Natural killer cell (primary cell): ENCODE measurements at regions not wholly inside any gene's neighbourhood (a gene's known extent, or its start where the extent isn't known, plus 50 kb on each side); places are given as distances from the start of the nearest gene placed in this dataset.

Experiments used
- ATAC-seq, 3 donors: fragments of 150-1000 bp in 2 of 3; fragments of 200-7000 bp in 1 of 3; cut with Tn5 transposase; 1 replicate in 1 of 3; 2 replicates in 2 of 3; pipeline ENCODE4 v1.10.0; 2021; ENCODE audit warnings: mild to moderate bottlenecking in 2 of 3, moderate library complexity in 2 of 3
- DNase-seq, 2 donors: peaks; one replicate each; pipeline versions ENCODE4 v3.0.0 to v3.0.0-alpha.2; 2013 to 2021; ENCODE audit warnings: mixed read lengths in 1 of 2
- H3K27ac ChIP-seq: one replicate; pipeline ENCODE4 v1.5.1; 2013; ENCODE audit warnings: mild to moderate bottlenecking, low read length
- H3K27me3 ChIP-seq: one replicate; pipeline ENCODE4 v1.6.1; 2013; ENCODE audit warnings: low read length; ENCODE audit not compliant: control insufficient read depth, insufficient read depth
- H3K36me3 ChIP-seq: one replicate; pipeline ENCODE4 v1.6.1; 2013; ENCODE audit warnings: low read length; ENCODE audit not compliant: control insufficient read depth, insufficient read depth
- H3K4me1 ChIP-seq: one replicate; pipeline ENCODE4 v1.6.1; 2013; ENCODE audit warnings: low read length; ENCODE audit not compliant: control insufficient read depth, insufficient read depth
- H3K4me3 ChIP-seq: one replicate; pipeline ENCODE4 v1.5.1; 2013; ENCODE audit warnings: low read length
- H3K9me3 ChIP-seq: one replicate; pipeline ENCODE4 v1.6.1; 2013; ENCODE audit warnings: low read length; ENCODE audit not compliant: control insufficient read depth, insufficient read depth
- H3K27ac Mint-ChIP-seq, 2 donors: one replicate each; pipeline ENCODE4 v1.8.0; 2022; ENCODE audit warnings: mild to moderate bottlenecking in 2 of 2, mixed read lengths in 2 of 2, moderate library complexity in 1 of 2
- H3K27me3 Mint-ChIP-seq, 2 donors: one replicate each; pipeline ENCODE4 v1.8.0; 2022; ENCODE audit warnings: low read depth in 2 of 2, mixed read lengths in 2 of 2
- H3K36me3 Mint-ChIP-seq: one replicate; pipeline ENCODE4 v1.8.0; 2022; ENCODE audit warnings: mixed read lengths
- H3K4me1 Mint-ChIP-seq, 2 donors: one replicate each; pipeline ENCODE4 v1.8.0; 2022; ENCODE audit warnings: mixed read lengths in 2 of 2
- H3K4me3 Mint-ChIP-seq: one replicate; pipeline ENCODE4 v1.8.0; 2022; ENCODE audit warnings: mild to moderate bottlenecking, moderate library complexity, mixed read lengths
- H3K9me3 Mint-ChIP-seq, 2 donors: one replicate each; pipeline ENCODE4 v1.8.0; 2022; ENCODE audit warnings: mixed read lengths in 2 of 2
- WGBS: methylation state at CpG from one replicate; pipeline ENCODE4 v1.1.7; 2013; ENCODE audit warnings: missing lambda C conversion rate; ENCODE audit not compliant: insufficient coverage; 5-methylcytosine and 5-hydroxymethylcytosine counted together
- intact Hi-C: fragments of 100-400 bp; cut with micrococcal nuclease; formaldehyde crosslinking; loops from one replicate; pipeline ENCODE4 v1.14.2; 2022
- TF ChIP-seq, protein P1 (sequence below): fragments of 200-600 bp; IDR thresholded peaks from one replicate; pipeline ENCODE4 v1.8.0; 2022; ENCODE audit warnings: antibody characterized with exemption

DNA sequence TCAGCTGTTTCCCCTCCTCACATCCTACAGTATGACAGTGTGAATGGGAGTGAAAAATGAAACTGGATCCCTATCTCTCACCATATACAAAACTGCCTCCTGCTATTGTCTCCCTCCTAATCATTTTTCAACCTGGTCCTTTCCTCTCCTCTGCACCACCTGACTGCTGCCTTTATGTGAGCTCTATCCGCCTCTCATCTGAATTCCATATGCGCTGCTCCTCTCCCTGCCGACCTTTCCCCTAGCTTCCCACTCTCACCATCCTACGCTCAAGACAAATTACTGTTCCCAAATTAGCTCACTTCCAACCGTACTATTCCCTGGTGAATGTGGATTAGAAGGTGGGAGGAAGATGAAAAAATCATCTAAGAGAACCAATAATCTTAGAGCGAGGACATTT lies 148.4 kb upstream of the FBXL4 start:
- Mint-ChIP-seq H3K27ac (no peak overlapping the region), H3K4me3 (no peak overlapping the region), H3K36me3 (no peaks in the 10 kb centered on the region), H3K4me1 (no peaks in the 10 kb centered on the region), H3K9me3 (no peaks in the 10 kb centered on the region), H3K27me3 (peaks cover 0 to 6% of the 10 kb centered on the region in 2 donors)
- ATAC-seq (no peak), DNase-seq (no peak)
- TF ChIP-seq, protein P1, sequence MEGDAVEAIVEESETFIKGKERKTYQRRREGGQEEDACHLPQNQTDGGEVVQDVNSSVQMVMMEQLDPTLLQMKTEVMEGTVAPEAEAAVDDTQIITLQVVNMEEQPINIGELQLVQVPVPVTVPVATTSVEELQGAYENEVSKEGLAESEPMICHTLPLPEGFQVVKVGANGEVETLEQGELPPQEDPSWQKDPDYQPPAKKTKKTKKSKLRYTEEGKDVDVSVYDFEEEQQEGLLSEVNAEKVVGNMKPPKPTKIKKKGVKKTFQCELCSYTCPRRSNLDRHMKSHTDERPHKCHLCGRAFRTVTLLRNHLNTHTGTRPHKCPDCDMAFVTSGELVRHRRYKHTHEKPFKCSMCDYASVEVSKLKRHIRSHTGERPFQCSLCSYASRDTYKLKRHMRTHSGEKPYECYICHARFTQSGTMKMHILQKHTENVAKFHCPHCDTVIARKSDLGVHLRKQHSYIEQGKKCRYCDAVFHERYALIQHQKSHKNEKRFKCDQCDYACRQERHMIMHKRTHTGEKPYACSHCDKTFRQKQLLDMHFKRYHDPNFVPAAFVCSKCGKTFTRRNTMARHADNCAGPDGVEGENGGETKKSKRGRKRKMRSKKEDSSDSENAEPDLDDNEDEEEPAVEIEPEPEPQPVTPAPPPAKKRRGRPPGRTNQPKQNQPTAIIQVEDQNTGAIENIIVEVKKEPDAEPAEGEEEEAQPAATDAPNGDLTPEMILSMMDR = no peak
- H3K36me3 ChIP-seq = no peaks in the 10 kb centered on the region
- no peaks in the 10 kb centered on the region for H3K9me3 ChIP-seq
- H3K4me3 ChIP-seq = no peak overlapping the region
- WGBS = 86% methylated on average over 4 of the region's 6 CpGs
- no peak overlapping the region for H3K27ac ChIP-seq
- H3K27me3 ChIP-seq = no peaks in the 10 kb centered on the region
- intact Hi-C loops = no loop called here
- no peaks in the 10 kb centered on the region for H3K4me1 ChIP-seq

DNA sequence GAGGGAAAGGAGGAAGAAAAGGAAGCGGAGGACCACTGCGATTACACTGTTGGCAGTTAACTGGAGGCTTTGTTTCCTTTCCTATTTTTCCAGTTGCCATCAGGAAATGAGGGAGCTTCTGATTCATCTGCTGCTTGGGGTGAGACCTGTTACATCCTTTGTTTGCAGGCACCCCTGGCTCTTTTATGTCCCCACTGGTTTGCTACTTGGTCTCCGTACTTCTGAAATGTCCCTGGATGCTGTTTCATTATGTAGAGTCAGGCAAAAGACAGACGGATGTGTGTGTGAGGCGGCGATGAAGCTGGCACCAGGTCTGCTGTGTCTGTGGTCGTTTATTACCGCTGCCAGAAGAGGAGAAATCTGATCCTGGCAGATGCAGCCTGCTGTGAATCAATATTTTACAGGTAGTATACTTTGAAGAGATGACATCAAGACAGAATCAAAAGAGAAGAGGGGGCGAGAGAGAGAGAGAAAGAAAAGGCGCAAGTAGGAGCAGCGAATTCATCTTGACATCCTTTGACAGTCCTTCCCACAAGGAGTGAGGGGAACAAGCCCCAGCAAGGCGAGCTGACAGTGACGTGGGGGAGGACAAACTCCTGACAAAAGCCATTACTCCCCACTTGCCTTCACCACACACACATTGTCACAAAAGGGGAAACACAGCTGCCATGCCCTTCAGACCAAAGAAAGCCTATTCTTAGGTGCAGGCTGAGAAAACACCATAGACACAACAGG lies 145.9 kb upstream of the FBXL4 start:
- H3K4me3 ChIP-seq = no peak overlapping the region
- no peak overlapping the region for H3K4me3 Mint-ChIP-seq
- ATAC-seq (no peak), DNase-seq (no peak)
- no peaks in the 10 kb centered on the region for H3K36me3 Mint-ChIP-seq
- intact Hi-C loops = no loop called here
- H3K4me1 Mint-ChIP-seq = no peaks in the 10 kb centered on the region
- TF ChIP-seq, protein P1 = no peak
- no peaks in the 10 kb centered on the region for H3K4me1 ChIP-seq
- H3K36me3 ChIP-seq = no peaks in the 10 kb centered on the region
- no peaks in the 10 kb centered on the region for H3K9me3 ChIP-seq
- no peaks in the 10 kb centered on the region for H3K27me3 ChIP-seq
- peaks cover 0 to 6% of the 10 kb centered on the region in 2 donors for H3K27me3 Mint-ChIP-seq
- H3K27ac Mint-ChIP-seq = no peak overlapping the region
- H3K27ac ChIP-seq = no peak overlapping the region
- WGBS = 63% methylated on average over 12 of the region's 13 CpGs
- H3K9me3 Mint-ChIP-seq = no peaks in the 10 kb centered on the region

DNA sequence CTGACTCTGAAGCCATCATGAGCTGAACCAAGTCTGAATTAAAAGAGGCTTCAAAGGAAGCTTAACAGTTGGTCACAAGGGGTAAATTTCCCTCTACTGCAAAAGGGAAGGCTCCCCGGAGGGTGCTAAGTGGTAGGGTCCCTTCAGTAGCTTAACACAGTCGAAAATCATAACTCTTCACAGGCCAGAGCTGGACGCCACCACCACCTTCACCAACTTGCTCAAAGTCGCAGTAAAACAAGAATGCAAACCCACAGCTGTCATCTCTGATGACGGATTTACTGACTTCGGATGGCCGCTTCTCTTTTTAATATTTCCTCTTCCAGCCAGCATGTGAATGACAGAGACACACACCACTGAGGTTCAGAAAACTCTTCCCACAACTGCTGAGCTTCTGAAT lies 144.7 kb upstream of the FBXL4 start:
- no peak overlapping the region for H3K4me3 Mint-ChIP-seq
- peaks cover 0 to 6% of the 10 kb centered on the region in 2 donors for H3K27me3 Mint-ChIP-seq
- H3K36me3 ChIP-seq = no peaks in the 10 kb centered on the region
- H3K9me3 Mint-ChIP-seq = no peaks in the 10 kb centered on the region
- no peaks in the 10 kb centered on the region for H3K36me3 Mint-ChIP-seq
- H3K27me3 ChIP-seq = no peaks in the 10 kb centered on the region
- TF ChIP-seq, protein P1 = no peak
- 41% methylated on average over 7 of the region's 7 CpGs for WGBS
- no peaks in the 10 kb centered on the region for H3K9me3 ChIP-seq
- DNase-seq (no peak), ATAC-seq (no peak)
- H3K4me1 ChIP-seq = no peaks in the 10 kb centered on the region
- H3K4me3 ChIP-seq = no peak overlapping the region
- H3K27ac ChIP-seq = no peak overlapping the region
- no peak overlapping the region for H3K27ac Mint-ChIP-seq
- H3K4me1 Mint-ChIP-seq = no peaks in the 10 kb centered on the region
- intact Hi-C loops = no loop called here

DNA sequence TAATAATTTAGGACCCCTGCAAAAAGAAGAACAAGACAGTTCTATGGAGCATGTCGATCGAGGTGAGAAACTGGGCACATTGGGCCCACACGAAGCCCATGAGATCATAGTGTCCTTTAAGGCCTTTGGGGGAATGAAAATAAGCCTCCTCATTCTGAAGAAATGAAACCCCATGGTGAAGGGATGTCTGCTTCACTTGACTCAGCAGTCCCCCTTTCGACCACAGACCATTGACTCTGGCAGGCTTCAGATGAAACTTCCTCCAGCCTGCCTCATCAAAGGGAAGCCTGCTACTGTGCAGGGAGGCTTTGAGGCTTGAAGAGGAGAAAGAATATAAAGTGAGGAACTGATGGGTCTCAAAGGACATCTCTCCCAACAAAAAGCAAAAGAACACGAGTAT lies 144.2 kb upstream of the FBXL4 start:
- H3K9me3 Mint-ChIP-seq = no peaks in the 10 kb centered on the region
- H3K4me1 Mint-ChIP-seq = no peaks in the 10 kb centered on the region
- Histone ChIP-seq H3K9me3 (no peaks in the 10 kb centered on the region), H3K4me3 (no peak overlapping the region), H3K36me3 (no peaks in the 10 kb centered on the region), H3K27me3 (no peaks in the 10 kb centered on the region), H3K27ac (no peak overlapping the region), H3K4me1 (no peaks in the 10 kb centered on the region)
- no peak overlapping the region for H3K4me3 Mint-ChIP-seq
- ATAC-seq (no peak), DNase-seq (no peak)
- peaks cover 0 to 6% of the 10 kb centered on the region in 2 donors for H3K27me3 Mint-ChIP-seq
- WGBS = 74% methylated on average over 4 of the region's 5 CpGs
- intact Hi-C loops = no loop called here
- TF ChIP-seq, protein P1 = no peak
- no peaks in the 10 kb centered on the region for H3K36me3 Mint-ChIP-seq
- no peak overlapping the region for H3K27ac Mint-ChIP-seq
